ENCODE measurements at regions not wholly inside any gene's neighbourhood (a gene's known extent, or its start where the extent isn't known, plus 50 kb on each side); places are given as distances from the start of the nearest gene placed in this dataset.

GRCh38 chr2:120986898-120987650 lies 251.4 kb downstream of the GLI2 start:
- H3K4me3 ChIP-seq (ENCODE audit: low read depth, low read length), result no peak overlapping the region
- no peak for DNase-seq (ENCODE audit: low read depth)
- TF ChIP-seq MYC (IDR thresholded peaks at IDR 0.05; ENCODE audit: low read depth, low read length) (no peak), MAX (IDR thresholded peaks at IDR 0.05; ENCODE audit: low read depth, low read length) (no peak), POLR2A (IDR thresholded peaks at IDR 0.05; ENCODE audit: extremely low read depth, insufficient read length) (no peak)
- TF ChIP-seq, protein P1, sequence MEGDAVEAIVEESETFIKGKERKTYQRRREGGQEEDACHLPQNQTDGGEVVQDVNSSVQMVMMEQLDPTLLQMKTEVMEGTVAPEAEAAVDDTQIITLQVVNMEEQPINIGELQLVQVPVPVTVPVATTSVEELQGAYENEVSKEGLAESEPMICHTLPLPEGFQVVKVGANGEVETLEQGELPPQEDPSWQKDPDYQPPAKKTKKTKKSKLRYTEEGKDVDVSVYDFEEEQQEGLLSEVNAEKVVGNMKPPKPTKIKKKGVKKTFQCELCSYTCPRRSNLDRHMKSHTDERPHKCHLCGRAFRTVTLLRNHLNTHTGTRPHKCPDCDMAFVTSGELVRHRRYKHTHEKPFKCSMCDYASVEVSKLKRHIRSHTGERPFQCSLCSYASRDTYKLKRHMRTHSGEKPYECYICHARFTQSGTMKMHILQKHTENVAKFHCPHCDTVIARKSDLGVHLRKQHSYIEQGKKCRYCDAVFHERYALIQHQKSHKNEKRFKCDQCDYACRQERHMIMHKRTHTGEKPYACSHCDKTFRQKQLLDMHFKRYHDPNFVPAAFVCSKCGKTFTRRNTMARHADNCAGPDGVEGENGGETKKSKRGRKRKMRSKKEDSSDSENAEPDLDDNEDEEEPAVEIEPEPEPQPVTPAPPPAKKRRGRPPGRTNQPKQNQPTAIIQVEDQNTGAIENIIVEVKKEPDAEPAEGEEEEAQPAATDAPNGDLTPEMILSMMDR (IDR thresholded peaks at IDR 0.05; ENCODE audit: low read depth, low read length), result no peak

DNA sequence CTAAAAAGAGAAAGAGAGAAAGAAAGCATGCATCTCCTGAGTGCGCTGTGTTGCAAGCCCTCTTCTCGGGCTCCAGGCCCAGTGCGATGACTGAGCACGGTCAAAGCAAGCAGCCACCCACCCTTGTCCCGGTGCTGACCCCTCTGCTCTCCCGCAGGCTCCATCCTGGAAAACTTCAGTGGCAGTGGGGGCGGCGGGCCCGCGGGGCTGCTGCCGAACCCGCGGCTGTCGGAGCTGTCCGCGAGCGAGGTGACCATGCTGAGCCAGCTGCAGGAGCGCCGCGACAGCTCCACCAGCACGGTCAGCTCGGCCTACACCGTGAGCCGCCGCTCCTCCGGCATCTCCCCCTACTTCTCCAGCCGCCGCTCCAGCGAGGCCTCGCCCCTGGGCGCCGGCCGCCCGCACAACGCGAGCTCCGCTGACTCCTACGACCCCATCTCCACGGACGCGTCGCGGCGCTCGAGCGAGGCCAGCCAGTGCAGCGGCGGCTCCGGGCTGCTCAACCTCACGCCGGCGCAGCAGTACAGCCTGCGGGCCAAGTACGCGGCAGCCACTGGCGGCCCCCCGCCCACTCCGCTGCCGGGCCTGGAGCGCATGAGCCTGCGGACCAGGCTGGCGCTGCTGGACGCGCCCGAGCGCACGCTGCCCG lies 252.5 kb downstream of the GLI2 start:
- DNase-seq (ENCODE audit: low read depth), result no peak
- TF ChIP-seq MAX (IDR thresholded peaks at IDR 0.05; ENCODE audit: low read depth, low read length) (no peak), POLR2A (IDR thresholded peaks at IDR 0.05; ENCODE audit: extremely low read depth, insufficient read length) (no peak), MYC (IDR thresholded peaks at IDR 0.05; ENCODE audit: low read depth, low read length) (no peak)
- TF ChIP-seq, protein P1 (IDR thresholded peaks at IDR 0.05; ENCODE audit: low read depth, low read length), result no peak
- no peak overlapping the region for H3K4me3 ChIP-seq (ENCODE audit: low read depth, low read length)

GRCh38 chr2:120988700-120989511 lies 253.2 kb downstream of the GLI2 start:
- no peak for DNase-seq (ENCODE audit: low read depth)
- TF ChIP-seq MYC (IDR thresholded peaks at IDR 0.05; ENCODE audit: low read depth, low read length) (no peak), MAX (IDR thresholded peaks at IDR 0.05; ENCODE audit: low read depth, low read length) (no peak), POLR2A (IDR thresholded peaks at IDR 0.05; ENCODE audit: extremely low read depth, insufficient read length) (no peak)
- TF ChIP-seq, protein P1 (IDR thresholded peaks at IDR 0.05; ENCODE audit: low read depth, low read length), result no peak

GRCh38 chr2:120989512-120990441 lies 254.1 kb downstream of the GLI2 start:
- TF ChIP-seq MYC (IDR thresholded peaks at IDR 0.05; ENCODE audit: low read depth, low read length) (no peak), MAX (IDR thresholded peaks at IDR 0.05; ENCODE audit: low read depth, low read length) (no peak), POLR2A (IDR thresholded peaks at IDR 0.05; ENCODE audit: extremely low read depth, insufficient read length) (no peak)
- TF ChIP-seq, protein P1 (IDR thresholded peaks at IDR 0.05; ENCODE audit: low read depth, low read length), result no peak
- H3K4me3 ChIP-seq (ENCODE audit: low read depth, low read length), result no peak overlapping the region
- no peak for DNase-seq (ENCODE audit: low read depth)

More at GRCh38 chr2:120988700-120989511, 253.2 kb downstream of the GLI2 start:
- no peak overlapping the region for H3K4me3 ChIP-seq (ENCODE audit: low read depth, low read length)

GRCh38 chr2:120990451-120990871 lies 254.8 kb downstream of the GLI2 start:
- DNase-seq (ENCODE audit: low read depth), result peak; percentile 66
- no peak overlapping the region for H3K4me3 ChIP-seq (ENCODE audit: low read depth, low read length)
- TF ChIP-seq MAX (IDR thresholded peaks at IDR 0.05; ENCODE audit: low read depth, low read length) (no peak), MYC (IDR thresholded peaks at IDR 0.05; ENCODE audit: low read depth, low read length) (no peak), POLR2A (IDR thresholded peaks at IDR 0.05; ENCODE audit: extremely low read depth, insufficient read length) (no peak)
- TF ChIP-seq, protein P1 (IDR thresholded peaks at IDR 0.05; ENCODE audit: low read depth, low read length), result no peak

Measured in NB4 (cell line).